ENCODE measurements at regions not wholly inside any gene's neighbourhood (a gene's known extent, or its start where the extent isn't known, plus 50 kb on each side); places are given as distances from the start of the nearest gene placed in this dataset.

- no peak overlapping the region for H3K27ac ChIP-seq
- no peak for TF ChIP-seq ZFX (IDR thresholded peaks at IDR 0.05)
- TF ChIP-seq CTCF (conservative IDR thresholded peaks at IDR 0.05), result no peak
Measured at GRCh38 chr13:64531400-64531799, 2698.7 kb downstream of the PCDH9 start.

GRCh38 chr13:64529874-64530485 is 2700.2 kb downstream of the PCDH9 start:
- TF ChIP-seq CTCF (conservative IDR thresholded peaks at IDR 0.05) (peak; percentile 80), ZFX (IDR thresholded peaks at IDR 0.05) (no peak)
- H3K27ac ChIP-seq, result no peak overlapping the region

GRCh38 chr13:64528838-64529237 is 2701.3 kb downstream of the PCDH9 start:
- TF ChIP-seq ZFX (IDR thresholded peaks at IDR 0.05), result no peak
- TF ChIP-seq CTCF (conservative IDR thresholded peaks at IDR 0.05), result no peak
- H3K27ac ChIP-seq, result no peak overlapping the region

GRCh38 chr13:64527561-64527960 is 2702.6 kb downstream of the PCDH9 start:
- no peak for TF ChIP-seq ZFX (IDR thresholded peaks at IDR 0.05)
- no peak for TF ChIP-seq CTCF (conservative IDR thresholded peaks at IDR 0.05)
- no peak overlapping the region for H3K27ac ChIP-seq

- no peak for TF ChIP-seq CTCF (conservative IDR thresholded peaks at IDR 0.05)
- no peak for TF ChIP-seq ZFX (IDR thresholded peaks at IDR 0.05)
- no peak overlapping the region for H3K27ac ChIP-seq
Measured at GRCh38 chr13:64525687-64526086, 2704.4 kb downstream of the PCDH9 start.

- TF ChIP-seq ZFX (IDR thresholded peaks at IDR 0.05) (no peak), CTCF (conservative IDR thresholded peaks at IDR 0.05) (no peak)
- no peak overlapping the region for H3K27ac ChIP-seq
Measured at GRCh38 chr13:64510747-64511146, 2719.4 kb downstream of the PCDH9 start.

- TF ChIP-seq CTCF (conservative IDR thresholded peaks at IDR 0.05) (no peak), ZFX (IDR thresholded peaks at IDR 0.05) (no peak)
- H3K27ac ChIP-seq, result no peak overlapping the region
Measured at GRCh38 chr13:64506246-64506645, 2723.9 kb downstream of the PCDH9 start.

All from C4-2B (cell line).